ENCODE measurements at regions not wholly inside any gene's neighbourhood (a gene's known extent, or its start where the extent isn't known, plus 50 kb on each side); places are given as distances from the start of the nearest gene placed in this dataset.

DNA sequence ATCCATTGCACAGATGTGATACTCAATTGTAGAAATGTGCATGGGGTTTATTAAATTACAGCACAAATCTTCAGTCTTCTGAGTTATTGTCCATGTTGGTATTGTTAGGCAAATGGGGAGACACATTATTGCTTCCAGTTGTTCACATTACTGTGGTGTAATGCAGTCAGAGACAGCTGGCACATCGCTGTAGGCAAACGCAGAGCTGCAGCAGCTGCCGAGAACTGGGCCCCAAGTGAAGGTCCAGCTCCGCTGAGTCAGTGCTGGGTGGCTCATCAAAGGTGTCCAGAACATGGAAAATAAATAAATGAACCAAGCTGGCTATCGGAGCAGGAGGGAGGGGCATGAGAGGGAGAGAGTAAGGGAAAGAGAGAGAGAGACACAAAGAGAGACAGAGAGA is 299.1 kb upstream of the OBI1 start:
- Histone ChIP-seq H3K9me3 (ENCODE audit: insufficient read depth, low read depth, low read length) (no peaks in the 10 kb centered on the region), H2AFZ (ENCODE audit: low read length) (no peak overlapping the region), H3K79me2 (ENCODE audit: insufficient read depth, low read length) (no peaks in the 10 kb centered on the region)

DNA sequence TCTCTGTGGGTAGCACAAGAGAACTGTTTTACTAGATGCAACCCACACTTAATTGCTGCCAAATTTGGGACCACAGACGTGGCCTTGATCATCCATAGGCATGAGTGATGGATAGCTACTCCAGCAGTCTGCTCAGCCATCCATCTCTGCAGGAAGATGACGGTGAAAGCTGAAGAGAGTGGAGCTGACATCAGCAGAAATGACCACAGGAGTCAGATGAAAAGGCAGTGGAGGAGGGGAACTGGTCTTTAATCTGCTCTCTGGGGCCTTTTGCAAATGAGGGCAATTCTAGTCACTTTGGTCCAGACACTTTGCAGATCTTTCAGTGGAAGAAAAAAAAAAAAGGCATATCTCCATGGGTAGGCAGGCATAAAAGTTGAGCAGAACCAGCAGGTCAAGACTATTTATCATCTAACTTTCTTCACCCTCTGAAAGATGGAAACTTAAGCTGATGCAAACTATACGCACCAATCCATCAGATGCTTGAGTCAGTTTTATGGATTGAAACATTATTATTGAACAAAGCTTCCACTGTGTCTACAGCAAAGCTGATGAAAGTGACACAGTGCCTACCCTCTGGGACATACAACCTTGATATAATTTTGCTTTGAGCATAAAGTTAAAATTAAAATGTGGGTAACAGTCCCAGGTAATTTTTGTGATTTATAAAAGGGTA is 281.6 kb upstream of the OBI1 start:
- no peaks in the 10 kb centered on the region for H3F3A ChIP-seq (ENCODE audit: low read depth)
- TF ChIP-seq, protein P1, sequence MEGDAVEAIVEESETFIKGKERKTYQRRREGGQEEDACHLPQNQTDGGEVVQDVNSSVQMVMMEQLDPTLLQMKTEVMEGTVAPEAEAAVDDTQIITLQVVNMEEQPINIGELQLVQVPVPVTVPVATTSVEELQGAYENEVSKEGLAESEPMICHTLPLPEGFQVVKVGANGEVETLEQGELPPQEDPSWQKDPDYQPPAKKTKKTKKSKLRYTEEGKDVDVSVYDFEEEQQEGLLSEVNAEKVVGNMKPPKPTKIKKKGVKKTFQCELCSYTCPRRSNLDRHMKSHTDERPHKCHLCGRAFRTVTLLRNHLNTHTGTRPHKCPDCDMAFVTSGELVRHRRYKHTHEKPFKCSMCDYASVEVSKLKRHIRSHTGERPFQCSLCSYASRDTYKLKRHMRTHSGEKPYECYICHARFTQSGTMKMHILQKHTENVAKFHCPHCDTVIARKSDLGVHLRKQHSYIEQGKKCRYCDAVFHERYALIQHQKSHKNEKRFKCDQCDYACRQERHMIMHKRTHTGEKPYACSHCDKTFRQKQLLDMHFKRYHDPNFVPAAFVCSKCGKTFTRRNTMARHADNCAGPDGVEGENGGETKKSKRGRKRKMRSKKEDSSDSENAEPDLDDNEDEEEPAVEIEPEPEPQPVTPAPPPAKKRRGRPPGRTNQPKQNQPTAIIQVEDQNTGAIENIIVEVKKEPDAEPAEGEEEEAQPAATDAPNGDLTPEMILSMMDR (conservative IDR thresholded peaks at IDR 0.05; ENCODE audit: low read length) = no peak
- TF ChIP-seq EZH2phosphoT487 (IDR thresholded peaks at IDR 0.05; ENCODE audit: borderline replicate concordance) = no peak
- no peak overlapping the region for H2AFZ ChIP-seq (ENCODE audit: low read length)
- no peaks in the 10 kb centered on the region for H3K9me3 ChIP-seq (ENCODE audit: insufficient read depth, low read depth, low read length)
- no peak overlapping the region for H3K4me3 ChIP-seq (ENCODE audit: low read length, poor library complexity, severe bottlenecking)
- H3K4me1 ChIP-seq (ENCODE audit: insufficient read depth, low read length, poor library complexity, severe bottlenecking) = no peaks in the 10 kb centered on the region
- H3K4me2 ChIP-seq (ENCODE audit: low read depth, low read length, poor library complexity, severe bottlenecking) = no peak overlapping the region
- H3K27me3 ChIP-seq (ENCODE audit: insufficient read depth, low read length, poor library complexity, severe bottlenecking) = no peaks in the 10 kb centered on the region
- no peaks in the 10 kb centered on the region for H4K20me1 ChIP-seq (ENCODE audit: insufficient read depth, low read length, poor library complexity, severe bottlenecking)
- no peaks in the 10 kb centered on the region for H3K36me3 ChIP-seq (ENCODE audit: insufficient read depth, low read length)
- H3K9me2 ChIP-seq (replicated peaks; ENCODE audit: low read depth, low read length) = no peaks in the 10 kb centered on the region
- no peaks in the 10 kb centered on the region for H3K79me2 ChIP-seq (ENCODE audit: insufficient read depth, low read length)
- H3K9ac ChIP-seq (ENCODE audit: low read depth, low read length, poor library complexity, severe bottlenecking) = no peak overlapping the region

More for the DNA sequence above, 299.1 kb upstream of the OBI1 start:
- Histone ChIP-seq H3K9ac (ENCODE audit: low read depth, low read length, poor library complexity, severe bottlenecking) (no peak overlapping the region), H3K4me1 (ENCODE audit: insufficient read depth, low read length, poor library complexity, severe bottlenecking) (no peaks in the 10 kb centered on the region), H3K27me3 (ENCODE audit: insufficient read depth, low read length, poor library complexity, severe bottlenecking) (no peaks in the 10 kb centered on the region), H3K9me2 (replicated peaks; ENCODE audit: low read depth, low read length) (no peaks in the 10 kb centered on the region), H3K4me3 (ENCODE audit: low read length, poor library complexity, severe bottlenecking) (no peak overlapping the region), H3K36me3 (ENCODE audit: insufficient read depth, low read length) (no peaks in the 10 kb centered on the region), H4K20me1 (ENCODE audit: insufficient read depth, low read length, poor library complexity, severe bottlenecking) (no peaks in the 10 kb centered on the region), H3K4me2 (ENCODE audit: low read depth, low read length, poor library complexity, severe bottlenecking) (no peak overlapping the region), H3F3A (ENCODE audit: low read depth) (no peaks in the 10 kb centered on the region)
- TF ChIP-seq, protein P1 (conservative IDR thresholded peaks at IDR 0.05; ENCODE audit: low read length) = no peak
- TF ChIP-seq EZH2phosphoT487 (IDR thresholded peaks at IDR 0.05; ENCODE audit: borderline replicate concordance) = no peak

DNA sequence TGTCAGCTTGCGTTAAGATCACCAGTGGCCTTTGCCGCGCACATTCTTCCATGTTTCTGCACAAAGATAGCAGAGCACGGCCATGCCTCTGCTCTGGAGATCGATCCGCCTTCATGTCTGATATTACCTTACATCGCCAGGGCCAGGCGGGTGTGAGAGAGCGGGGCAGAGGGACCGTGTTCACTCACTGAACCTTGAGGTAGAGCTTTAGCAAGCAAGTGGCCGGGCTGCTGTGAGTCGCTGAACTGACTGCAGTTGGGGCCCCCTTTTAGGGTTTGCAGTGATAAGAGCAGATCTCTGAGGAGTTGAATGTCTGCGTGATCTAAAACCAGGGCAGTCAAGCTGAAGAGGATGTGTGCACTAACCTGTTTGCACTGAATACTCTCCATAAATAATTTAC is 275.4 kb upstream of the OBI1 start:
- no peak overlapping the region for H2AFZ ChIP-seq (ENCODE audit: low read length)

GRCh38 chr13:78915015-78915414 is 256.1 kb upstream of the OBI1 start:
- no peaks in the 10 kb centered on the region for H3F3A ChIP-seq (ENCODE audit: low read depth)
- TF ChIP-seq EZH2phosphoT487 (IDR thresholded peaks at IDR 0.05; ENCODE audit: borderline replicate concordance) = no peak
- TF ChIP-seq, protein P1 (conservative IDR thresholded peaks at IDR 0.05; ENCODE audit: low read length) = no peak
- H4K20me1 ChIP-seq (ENCODE audit: insufficient read depth, low read length, poor library complexity, severe bottlenecking) = no peaks in the 10 kb centered on the region
- no peaks in the 10 kb centered on the region for H3K9me3 ChIP-seq (ENCODE audit: insufficient read depth, low read depth, low read length)
- H3K79me2 ChIP-seq (ENCODE audit: insufficient read depth, low read length) = no peaks in the 10 kb centered on the region
- H3K4me3 ChIP-seq (ENCODE audit: low read length, poor library complexity, severe bottlenecking) = no peak overlapping the region
- H3K9me2 ChIP-seq (replicated peaks; ENCODE audit: low read depth, low read length) = no peaks in the 10 kb centered on the region
- no peaks in the 10 kb centered on the region for H3K27me3 ChIP-seq (ENCODE audit: insufficient read depth, low read length, poor library complexity, severe bottlenecking)
- no peaks in the 10 kb centered on the region for H3K4me1 ChIP-seq (ENCODE audit: insufficient read depth, low read length, poor library complexity, severe bottlenecking)
- H3K9ac ChIP-seq (ENCODE audit: low read depth, low read length, poor library complexity, severe bottlenecking) = no peak overlapping the region
- no peaks in the 10 kb centered on the region for H3K36me3 ChIP-seq (ENCODE audit: insufficient read depth, low read length)
- H3K4me2 ChIP-seq (ENCODE audit: low read depth, low read length, poor library complexity, severe bottlenecking) = no peak overlapping the region
- no peak overlapping the region for H2AFZ ChIP-seq (ENCODE audit: low read length)

More for the DNA sequence above, 275.4 kb upstream of the OBI1 start:
- Histone ChIP-seq H3K4me2 (ENCODE audit: low read depth, low read length, poor library complexity, severe bottlenecking) (no peak overlapping the region), H3F3A (ENCODE audit: low read depth) (no peaks in the 10 kb centered on the region), H3K36me3 (ENCODE audit: insufficient read depth, low read length) (no peaks in the 10 kb centered on the region), H3K9me2 (replicated peaks; ENCODE audit: low read depth, low read length) (no peaks in the 10 kb centered on the region), H3K4me1 (ENCODE audit: insufficient read depth, low read length, poor library complexity, severe bottlenecking) (peaks cover 5% of the 10 kb centered on the region), H3K79me2 (ENCODE audit: insufficient read depth, low read length) (no peaks in the 10 kb centered on the region), H3K27me3 (ENCODE audit: insufficient read depth, low read length, poor library complexity, severe bottlenecking) (no peaks in the 10 kb centered on the region), H3K9me3 (ENCODE audit: insufficient read depth, low read depth, low read length) (no peaks in the 10 kb centered on the region), H4K20me1 (ENCODE audit: insufficient read depth, low read length, poor library complexity, severe bottlenecking) (no peaks in the 10 kb centered on the region), H3K9ac (ENCODE audit: low read depth, low read length, poor library complexity, severe bottlenecking) (no peak overlapping the region), H3K4me3 (ENCODE audit: low read length, poor library complexity, severe bottlenecking) (no peak overlapping the region)
- TF ChIP-seq EZH2phosphoT487 (IDR thresholded peaks at IDR 0.05; ENCODE audit: borderline replicate concordance) = no peak
